Muscle of leg (tissue), 3 donors: ENCODE measurements at regions not wholly inside any gene's neighbourhood (a gene's known extent, or its start where the extent isn't known, plus 50 kb on each side); places are given as distances from the start of the nearest gene placed in this dataset.

Experiments used
- DNase-seq: peaks from one replicate; pipeline ENCODE4 v3.0.0; 2013
- H3K27ac ChIP-seq: one replicate; pipeline ENCODE4 v1.5.1; 2013; ENCODE audit warnings: mild to moderate bottlenecking, low read length, control low read depth
- H3K27me3 ChIP-seq: one replicate; pipeline ENCODE4 v1.6.1; 2013; ENCODE audit warnings: low read length; ENCODE audit not compliant: control insufficient read depth, insufficient read depth
- H3K36me3 ChIP-seq: one replicate; pipeline ENCODE4 v1.6.1; 2013; ENCODE audit warnings: low read length; ENCODE audit not compliant: control insufficient read depth, insufficient read depth
- H3K4me1 ChIP-seq: one replicate; pipeline ENCODE4 v1.6.1; 2013; ENCODE audit warnings: low read length; ENCODE audit not compliant: control insufficient read depth, insufficient read depth
- H3K4me3 ChIP-seq: one replicate; pipeline ENCODE4 v1.5.1; 2013; ENCODE audit warnings: low read length, control low read depth
- H3K9me3 ChIP-seq: replicated peaks from 2 replicates; pipeline ENCODE4 v1.6.1; 2013; ENCODE audit warnings: low read depth, low read length; ENCODE audit not compliant: control insufficient read depth
- WGBS: methylation state at CpG from one replicate; pipeline ENCODE4 v1.1.5; 2013; ENCODE audit warnings: missing lambda C conversion rate; ENCODE audit not compliant: insufficient coverage; 5-methylcytosine and 5-hydroxymethylcytosine counted together

DNA sequence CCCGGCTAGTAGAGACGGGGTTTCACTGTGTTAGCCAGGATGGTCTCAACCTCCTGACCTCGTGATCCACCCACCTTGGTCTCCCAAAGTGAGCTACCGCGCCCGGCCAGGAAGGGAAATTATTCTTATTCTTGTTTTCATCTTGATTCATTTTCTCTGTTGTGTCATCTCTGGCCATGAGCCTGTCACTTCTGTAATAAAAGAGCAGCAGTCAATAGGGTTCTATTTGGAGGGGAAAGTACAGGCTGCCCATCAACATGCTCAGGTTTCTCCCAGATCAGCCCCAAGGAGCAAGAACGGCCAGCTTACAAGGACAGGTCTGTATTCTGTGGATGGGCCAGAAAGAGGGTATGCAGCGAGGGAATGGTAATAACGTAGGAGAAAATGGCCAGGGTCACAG, 345.0 kb downstream of the PREX1 start:
- no peak for DNase-seq
- Histone ChIP-seq H3K36me3 (no peaks in the 10 kb centered on the region), H3K27me3 (peaks cover 55% of the 10 kb centered on the region), H3K4me3 (no peak overlapping the region), H3K9me3 (no peaks in the 10 kb centered on the region), H3K27ac (no peak overlapping the region), H3K4me1 (peaks cover 10% of the 10 kb centered on the region)
- WGBS = 74% methylated on average over 5 of the region's 9 CpGs

DNA sequence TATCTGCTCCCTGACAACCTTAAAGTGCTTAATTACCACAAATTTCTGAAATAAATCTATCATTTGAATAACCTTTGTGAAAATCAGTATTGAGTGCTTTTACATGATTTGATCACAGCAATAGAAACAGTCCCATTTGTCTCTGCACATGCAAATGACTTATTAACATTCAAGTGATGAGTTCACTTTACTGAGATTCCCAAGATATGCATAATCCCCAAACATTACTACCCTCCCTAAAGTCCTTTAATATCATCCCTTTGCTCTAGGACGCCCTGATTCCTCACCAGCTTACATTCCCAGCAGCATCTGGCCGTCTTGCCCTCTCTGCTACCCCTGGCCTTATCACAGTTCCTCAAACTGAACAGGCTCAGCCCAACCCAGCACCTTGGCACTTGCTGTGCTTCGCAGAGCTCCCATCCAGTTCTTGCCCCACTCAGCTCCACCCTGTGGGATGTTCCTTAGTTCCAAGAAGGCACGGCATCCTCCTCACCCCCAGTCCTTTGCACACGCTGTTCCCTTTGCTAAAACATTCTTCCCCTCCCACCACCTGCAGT, 347.5 kb downstream of the PREX1 start:
- H3K36me3 ChIP-seq = no peaks in the 10 kb centered on the region
- 80% methylated on average over 5 of the region's 5 CpGs for WGBS
- H3K9me3 ChIP-seq = no peaks in the 10 kb centered on the region
- H3K4me3 ChIP-seq = no peak overlapping the region
- H3K27ac ChIP-seq = no peak overlapping the region
- DNase-seq = no peak
- H3K27me3 ChIP-seq = peaks cover 75% of the 10 kb centered on the region
- no peaks in the 10 kb centered on the region for H3K4me1 ChIP-seq

DNA sequence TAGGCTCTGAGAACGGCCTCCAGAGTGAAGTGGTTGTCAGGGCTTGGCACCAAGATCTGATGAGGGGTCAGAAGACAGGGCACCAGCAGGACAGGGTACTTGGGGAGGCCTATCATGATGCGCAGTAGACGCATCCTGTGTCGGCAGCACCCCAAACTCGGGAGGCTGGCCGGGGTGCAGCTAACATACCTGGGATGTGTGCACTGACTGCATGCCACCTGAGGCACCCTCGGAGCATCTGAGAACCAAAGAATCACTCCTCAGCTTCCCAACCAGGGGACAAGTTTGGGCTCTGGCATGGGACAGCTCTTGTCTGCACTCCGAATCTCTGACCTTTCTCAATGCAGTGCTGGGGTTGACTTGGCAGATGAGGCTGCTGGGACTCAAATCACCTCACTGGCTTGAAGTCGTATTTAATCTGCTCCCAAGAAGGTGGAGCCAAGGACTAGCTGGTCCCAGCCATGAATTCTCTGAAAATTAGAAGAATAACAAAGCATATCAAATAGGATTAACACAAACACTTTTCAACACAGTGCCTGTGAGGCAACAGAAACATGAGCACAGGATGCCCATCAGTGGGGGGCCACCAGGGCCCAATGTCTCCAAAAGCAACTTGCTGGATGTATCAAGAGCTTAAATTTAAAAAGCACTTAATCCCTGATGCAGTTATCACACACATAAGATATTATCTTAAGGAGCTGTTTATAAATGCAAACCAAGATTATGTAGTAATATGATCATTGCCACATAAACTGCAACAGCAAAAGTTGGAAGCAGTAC, 348.8 kb downstream of the PREX1 start:
- no peak for DNase-seq
- Histone ChIP-seq H3K4me3 (no peak overlapping the region), H3K9me3 (no peaks in the 10 kb centered on the region), H3K27me3 (peaks cover 81% of the 10 kb centered on the region), H3K27ac (no peak overlapping the region), H3K4me1 (no peaks in the 10 kb centered on the region), H3K36me3 (no peaks in the 10 kb centered on the region)
- WGBS = 84% methylated on average over 9 of the region's 9 CpGs

DNA sequence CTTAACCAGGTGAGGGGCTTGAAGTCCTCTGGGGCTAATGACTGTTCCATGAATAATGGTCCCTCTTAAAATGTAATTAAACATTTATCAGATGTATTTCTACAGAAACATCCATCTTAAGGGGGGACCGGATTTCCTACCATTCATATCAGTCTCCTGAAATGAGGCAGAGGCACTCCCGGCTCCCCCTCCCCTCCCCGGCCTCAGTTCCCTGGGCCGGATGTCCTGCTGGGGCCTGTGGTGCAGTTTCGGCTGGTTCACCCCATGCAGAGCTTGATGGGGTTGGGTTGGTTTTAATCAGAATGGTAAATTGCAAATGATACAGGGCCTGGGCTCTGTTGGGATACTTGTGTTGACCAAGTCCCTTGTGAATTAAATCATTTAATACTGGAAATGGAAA, 349.4 kb downstream of the PREX1 start:
- no peaks in the 10 kb centered on the region for H3K36me3 ChIP-seq
- DNase-seq = no peak
- H3K4me3 ChIP-seq = no peak overlapping the region
- peaks cover 82% of the 10 kb centered on the region for H3K27me3 ChIP-seq
- H3K9me3 ChIP-seq = no peaks in the 10 kb centered on the region
- H3K27ac ChIP-seq = no peak overlapping the region
- H3K4me1 ChIP-seq = no peaks in the 10 kb centered on the region
- no CpG with 5 or more reads among the region's 5 CpGs for WGBS

DNA sequence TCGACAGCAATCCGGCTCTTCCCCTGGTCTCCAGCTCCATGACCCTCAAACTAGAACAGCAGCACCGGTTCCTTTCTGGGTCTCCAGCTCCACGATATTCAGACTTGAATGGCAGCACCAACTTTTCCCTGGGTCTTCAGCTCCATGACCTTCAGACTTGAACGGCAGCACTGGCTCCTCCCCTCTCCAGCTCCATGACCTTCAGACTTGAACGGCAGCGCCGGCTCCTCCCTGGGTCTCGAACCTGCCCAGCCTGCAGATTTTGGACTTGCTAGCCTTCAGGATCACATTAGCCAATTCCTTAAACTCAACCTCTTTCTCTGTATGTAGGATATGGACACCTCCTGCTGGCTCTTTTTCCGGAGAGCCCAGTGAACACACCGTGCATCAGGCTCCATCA, 350.9 kb downstream of the PREX1 start:
- WGBS = 89% methylated on average over 7 of the region's 11 CpGs
- no peaks in the 10 kb centered on the region for H3K36me3 ChIP-seq
- no peak overlapping the region for H3K27ac ChIP-seq
- H3K4me1 ChIP-seq = peaks cover 3% of the 10 kb centered on the region
- H3K4me3 ChIP-seq = no peak overlapping the region
- H3K9me3 ChIP-seq = no peaks in the 10 kb centered on the region
- DNase-seq = no peak
- peaks cover 86% of the 10 kb centered on the region for H3K27me3 ChIP-seq

DNA sequence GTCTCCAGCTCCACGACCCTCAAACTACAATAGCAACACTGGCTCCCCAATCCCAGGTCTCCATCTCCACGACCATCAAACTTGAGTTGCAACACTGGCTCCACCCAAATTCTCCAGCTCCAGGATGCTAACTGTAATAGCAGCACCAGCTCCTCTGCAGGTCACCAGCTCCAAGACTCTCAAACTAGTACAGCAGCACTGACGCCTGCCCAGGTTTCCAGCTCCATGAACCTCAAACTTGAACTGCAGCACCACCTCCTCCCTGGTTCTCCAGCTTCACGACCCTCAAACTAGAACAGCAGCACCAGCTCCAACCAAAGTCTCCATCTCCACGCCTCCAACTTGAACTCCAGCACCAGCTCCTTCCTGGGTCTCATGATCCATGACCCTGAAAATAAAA, 353.8 kb downstream of the PREX1 start:
- DNase-seq = no peak
- peaks cover 72% of the 10 kb centered on the region for H3K27me3 ChIP-seq
- no peak overlapping the region for H3K27ac ChIP-seq
- WGBS = 75% methylated on average over 5 of the region's 5 CpGs
- H3K4me1 ChIP-seq = peaks cover 4% of the 10 kb centered on the region
- no peaks in the 10 kb centered on the region for H3K9me3 ChIP-seq
- no peaks in the 10 kb centered on the region for H3K36me3 ChIP-seq
- no peak overlapping the region for H3K4me3 ChIP-seq

DNA sequence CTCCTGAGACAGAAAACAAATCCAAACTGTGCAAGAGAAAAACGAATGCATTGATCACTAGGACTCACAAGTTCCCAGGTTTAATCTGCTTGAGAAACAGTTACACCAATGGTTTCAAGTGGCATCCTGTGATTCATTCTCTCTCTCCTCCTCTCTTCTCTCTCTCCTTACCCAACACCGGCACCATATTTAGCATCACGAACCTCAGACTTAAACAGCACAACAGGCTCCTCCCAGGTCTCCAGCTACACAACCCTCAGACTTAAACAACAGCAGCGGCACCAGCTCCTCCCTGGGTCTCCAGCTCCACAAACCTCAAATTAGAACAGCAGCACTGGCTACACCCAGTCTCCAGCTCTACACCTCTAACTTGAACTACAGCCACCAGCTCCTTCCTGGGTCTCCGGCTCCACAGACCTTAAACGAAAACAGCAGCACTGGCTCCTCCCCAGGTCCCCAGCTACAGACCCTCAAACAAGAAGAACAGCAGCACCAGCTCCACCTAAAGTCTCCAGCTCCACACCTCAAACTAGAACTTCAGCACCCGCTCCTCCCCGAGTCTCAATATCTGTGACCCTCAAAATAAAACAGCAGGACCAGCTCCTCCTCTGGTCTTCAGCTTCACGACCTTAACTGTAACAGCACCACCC, 355.9 kb downstream of the PREX1 start:
- peaks cover 66% of the 10 kb centered on the region for H3K27me3 ChIP-seq

DNA sequence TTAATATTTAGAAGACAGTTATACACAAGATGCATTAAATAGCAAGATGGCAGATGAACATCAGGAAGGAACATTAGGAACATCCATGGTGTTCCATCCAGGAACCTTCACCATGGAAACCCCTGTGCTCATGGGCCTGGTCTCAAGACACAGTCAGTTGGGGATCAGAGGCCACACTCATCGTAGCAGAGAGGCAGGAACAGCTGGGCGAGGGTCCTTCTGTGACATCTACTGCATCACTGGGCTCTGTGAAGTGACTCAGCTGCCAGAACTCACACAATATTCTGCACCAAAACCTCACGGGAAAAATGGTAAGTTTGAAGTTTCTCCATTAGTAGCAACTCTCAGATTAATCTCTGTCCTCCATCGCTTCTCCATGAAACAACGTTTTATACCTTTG, 356.6 kb downstream of the PREX1 start:
- peaks cover 4% of the 10 kb centered on the region for H3K4me1 ChIP-seq

More for the DNA sequence above, 355.9 kb downstream of the PREX1 start:
- no peak for DNase-seq
- Histone ChIP-seq H3K4me3 (no peak overlapping the region), H3K36me3 (no peaks in the 10 kb centered on the region), H3K27ac (no peak overlapping the region), H3K9me3 (no peaks in the 10 kb centered on the region), H3K4me1 (peaks cover 4% of the 10 kb centered on the region)
- 62% methylated on average over 9 of the region's 9 CpGs for WGBS

DNA sequence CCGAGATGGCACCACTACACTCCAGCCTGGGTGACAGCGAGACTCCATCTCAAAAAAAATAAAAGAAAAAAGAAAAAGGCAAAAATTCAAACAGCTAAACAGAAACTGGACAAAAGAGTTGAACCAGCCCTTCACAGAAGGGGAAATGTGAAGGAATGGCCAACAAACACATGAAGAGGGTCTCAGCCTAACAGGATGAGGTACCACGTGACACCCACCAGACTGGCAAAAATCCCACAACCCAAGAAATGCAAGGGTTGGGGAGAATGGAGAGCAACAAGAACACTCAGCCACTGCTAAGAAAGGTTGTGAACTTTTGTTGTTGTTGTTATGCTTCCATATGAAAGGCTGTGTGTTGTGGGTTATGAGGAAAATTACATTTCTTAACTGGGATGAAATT, 357.7 kb downstream of the PREX1 start:
- H3K27ac ChIP-seq = no peak overlapping the region
- H3K9me3 ChIP-seq = no peaks in the 10 kb centered on the region
- H3K36me3 ChIP-seq = no peaks in the 10 kb centered on the region
- no CpG with 5 or more reads among the region's 3 CpGs for WGBS
- peaks cover 4% of the 10 kb centered on the region for H3K4me1 ChIP-seq
- no peak for DNase-seq
- peaks cover 59% of the 10 kb centered on the region for H3K27me3 ChIP-seq
- H3K4me3 ChIP-seq = no peak overlapping the region

More for the DNA sequence above, 356.6 kb downstream of the PREX1 start:
- DNase-seq = no peak
- Histone ChIP-seq H3K27ac (no peak overlapping the region), H3K4me3 (no peak overlapping the region), H3K27me3 (peaks cover 63% of the 10 kb centered on the region), H3K36me3 (no peaks in the 10 kb centered on the region), H3K9me3 (no peaks in the 10 kb centered on the region)
- WGBS = 64% methylated on average over 2 of the region's 5 CpGs

DNA sequence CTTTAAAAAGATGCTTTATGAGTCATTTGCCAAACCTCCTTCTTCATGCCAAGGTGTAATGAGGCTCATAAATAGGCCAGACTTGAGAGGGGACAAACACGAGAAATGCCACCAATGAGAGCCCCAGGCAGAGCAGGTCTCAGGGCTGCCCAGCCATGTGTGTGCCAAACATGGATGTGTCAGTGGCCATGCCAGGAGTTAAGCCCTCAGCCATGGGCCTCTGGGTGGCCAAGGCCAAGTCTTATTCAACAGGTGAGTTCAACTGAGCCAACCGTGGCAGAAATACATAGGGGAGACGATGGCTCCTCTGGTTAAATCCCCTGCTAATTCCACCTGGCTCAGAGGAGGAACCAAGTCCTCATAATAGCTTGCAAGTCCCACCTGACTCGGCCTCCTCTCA, 358.8 kb downstream of the PREX1 start:
- Histone ChIP-seq H3K27me3 (peaks cover 48% of the 10 kb centered on the region), H3K4me1 (peaks cover 9% of the 10 kb centered on the region), H3K36me3 (no peaks in the 10 kb centered on the region), H3K27ac (no peak overlapping the region), H3K4me3 (no peak overlapping the region), H3K9me3 (no peaks in the 10 kb centered on the region)
- no peak for DNase-seq
- 76% methylated on average over 4 of the region's 4 CpGs for WGBS
